ENCODE measurements at regions not wholly inside any gene's neighbourhood (a gene's known extent, or its start where the extent isn't known, plus 50 kb on each side); places are given as distances from the start of the nearest gene placed in this dataset.
"Not testable (repeated sequence)": the region's sequence is repeated elsewhere in the genome, so short reads cannot be mapped to it uniquely, and the experiment has no call there.

DNA sequence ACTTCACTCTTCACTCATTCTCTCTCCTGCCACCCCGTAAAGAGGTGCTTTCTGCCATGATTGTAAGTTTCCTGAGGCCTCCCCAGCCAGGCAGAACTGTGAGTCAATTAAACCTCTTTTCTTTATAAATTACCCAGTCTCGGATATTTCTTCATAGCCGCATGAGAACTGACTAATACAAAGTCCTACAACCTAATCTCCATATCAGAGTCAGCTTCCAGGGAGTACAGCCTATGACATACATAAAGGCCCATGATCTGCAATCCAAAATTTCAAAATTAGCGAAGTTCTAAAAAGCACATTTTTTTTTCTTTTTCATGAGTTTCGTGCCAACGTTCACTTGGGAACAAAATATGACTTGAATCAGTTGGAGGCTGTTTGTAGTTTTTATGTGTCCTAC lies 256.9 kb upstream of the DUSP10 start:
- no peak for ATAC-seq
- Mint-ChIP-seq H3K9me3 (no peaks in the 10 kb centered on the region), H3K27me3 (peaks cover 0 to 6% (median 0%) of the 10 kb centered on the region in 5 donors), H3K4me3 (no peak overlapping the region), H3K36me3 (no peaks in the 10 kb centered on the region), H3K27ac (no peak overlapping the region), H3K4me1 (peaks cover 0 to 13% (median 11%) of the 10 kb centered on the region in 7 donors)
- Histone ChIP-seq H3K36me3 (ENCODE audit: control insufficient read depth in 2 of 3, insufficient read depth in 3 of 3, low read length in 3 of 3) (no peaks in the 10 kb centered on the region), H3K9me3 (ENCODE audit: control insufficient read depth in 2 of 3, low read length in 3 of 3) (no peaks in the 10 kb centered on the region), H3K4me3 (ENCODE audit: low read length) (no peak overlapping the region), H3K27ac (ENCODE audit: low read depth, low read length) (no peak overlapping the region), H3K4me1 (ENCODE audit: control insufficient read depth in 2 of 2, insufficient read depth in 2 of 2, low read length in 2 of 2) (no peaks in the 10 kb centered on the region), H3K27me3 (ENCODE audit: control insufficient read depth in 2 of 2, insufficient read depth in 2 of 2, low read length in 2 of 2) (no peaks in the 10 kb centered on the region)
- POLR2A ChIA-PET: interaction anchor here (0.6 kb wide), 1 partner anchor 703 kb away, joined by 3 read pairs; no protein-coding TSS in a partner anchor
- CTCF ChIA-PET: no interaction called here
- no peak for DNase-seq
- intact Hi-C loops (cut with micrococcal nuclease): no loop called here

DNA sequence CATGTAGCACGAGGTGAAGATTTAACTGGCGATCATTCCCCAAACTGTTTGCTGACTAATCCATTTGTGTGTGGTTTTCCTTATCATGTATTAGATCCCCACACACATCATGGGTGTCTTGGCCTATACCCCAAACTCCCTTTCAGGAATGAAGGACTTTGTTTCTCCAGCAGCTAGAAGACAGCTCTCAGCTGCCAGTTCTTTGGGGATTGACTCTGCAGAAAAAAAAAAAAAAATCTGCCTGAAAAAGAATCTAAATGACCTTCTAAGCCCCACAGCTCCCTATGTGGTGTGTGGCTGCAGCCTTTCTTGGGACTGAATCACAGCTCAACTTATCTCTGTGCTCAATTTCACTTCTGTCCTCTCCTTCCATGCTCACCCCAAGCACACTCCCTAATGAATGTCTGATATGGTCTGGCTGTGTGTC lies 256.3 kb upstream of the DUSP10 start:
- ChIA-PET CTCF (no interaction called here), POLR2A (interaction anchor here (0.6 kb wide), 1 partner anchor 703 kb away, joined by 3 read pairs; no protein-coding TSS in a partner anchor)
- peaks cover 0 to 18% (median 11%) of the 10 kb centered on the region in 7 donors for H3K4me1 Mint-ChIP-seq
- peaks cover 0 to 4% (median 0%) of the 10 kb centered on the region in 11 donors for H3K9me3 Mint-ChIP-seq
- Histone ChIP-seq H3K27ac (ENCODE audit: low read depth, low read length) (no peak overlapping the region), H3K4me1 (ENCODE audit: control insufficient read depth in 2 of 2, insufficient read depth in 2 of 2, low read length in 2 of 2) (no peaks in the 10 kb centered on the region), H3K9me3 (ENCODE audit: control insufficient read depth in 2 of 3, low read length in 3 of 3) (no peaks in the 10 kb centered on the region), H3K4me3 (ENCODE audit: low read length) (no peak overlapping the region), H3K36me3 (ENCODE audit: control insufficient read depth in 2 of 3, insufficient read depth in 3 of 3, low read length in 3 of 3) (no peaks in the 10 kb centered on the region), H3K27me3 (ENCODE audit: control insufficient read depth in 2 of 2, insufficient read depth in 2 of 2, low read length in 2 of 2) (no peaks in the 10 kb centered on the region)
- DNase-seq (no peak), ATAC-seq (no peak)
- H3K4me3 Mint-ChIP-seq: no peak overlapping the region
- intact Hi-C loops (cut with micrococcal nuclease): no loop called here
- no peaks in the 10 kb centered on the region for H3K36me3 Mint-ChIP-seq
- H3K27ac Mint-ChIP-seq: peak overlapping the region in 1 of 9 donors; percentile 7
- peaks cover 0 to 4% (median 0%) of the 10 kb centered on the region in 5 donors for H3K27me3 Mint-ChIP-seq

DNA sequence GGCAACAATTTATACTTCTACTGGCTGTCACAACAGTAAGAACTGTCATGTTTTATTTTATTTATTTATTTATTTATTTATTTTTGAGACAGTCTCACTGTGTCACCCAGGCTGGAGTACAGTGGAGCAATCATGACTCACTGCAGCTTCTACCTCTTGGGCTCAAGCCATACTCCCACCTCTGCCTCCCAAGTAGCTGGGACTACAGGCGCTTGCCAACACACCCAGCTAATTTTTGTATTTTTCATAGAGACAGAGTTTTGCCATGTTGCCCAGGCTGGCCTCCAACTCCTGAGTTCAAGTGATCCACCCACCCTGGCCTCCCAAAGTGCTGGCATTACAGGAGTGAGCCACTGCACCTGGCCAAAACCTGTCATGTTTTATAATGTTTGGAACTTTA lies 255.1 kb upstream of the DUSP10 start:
- H3K36me3 ChIP-seq (ENCODE audit: control insufficient read depth in 2 of 3, insufficient read depth in 3 of 3, low read length in 3 of 3); ATAC-seq; DNase-seq; H3K36me3 Mint-ChIP-seq; H3K4me3 ChIP-seq (ENCODE audit: low read length); H3K4me1 ChIP-seq (ENCODE audit: control insufficient read depth in 2 of 2, insufficient read depth in 2 of 2, low read length in 2 of 2); POLR2A ChIA-PET; H3K27me3 ChIP-seq (ENCODE audit: control insufficient read depth in 2 of 2, insufficient read depth in 2 of 2, low read length in 2 of 2); H3K27me3 Mint-ChIP-seq; H3K27ac Mint-ChIP-seq; intact Hi-C loops (cut with micrococcal nuclease); H3K27ac ChIP-seq (ENCODE audit: low read depth, low read length); H3K9me3 Mint-ChIP-seq; H3K9me3 ChIP-seq (ENCODE audit: control insufficient read depth in 2 of 3, low read length in 3 of 3); H3K4me3 Mint-ChIP-seq: not testable (repeated sequence)
- H3K4me1 Mint-ChIP-seq: peaks cover 0 to 27% (median 12%) of the 10 kb centered on the region in 7 donors
- CTCF ChIA-PET: interaction anchor here (0.8 kb wide), 1 partner anchor 514 kb away, joined by 3 read pairs; no protein-coding TSS in a partner anchor

DNA sequence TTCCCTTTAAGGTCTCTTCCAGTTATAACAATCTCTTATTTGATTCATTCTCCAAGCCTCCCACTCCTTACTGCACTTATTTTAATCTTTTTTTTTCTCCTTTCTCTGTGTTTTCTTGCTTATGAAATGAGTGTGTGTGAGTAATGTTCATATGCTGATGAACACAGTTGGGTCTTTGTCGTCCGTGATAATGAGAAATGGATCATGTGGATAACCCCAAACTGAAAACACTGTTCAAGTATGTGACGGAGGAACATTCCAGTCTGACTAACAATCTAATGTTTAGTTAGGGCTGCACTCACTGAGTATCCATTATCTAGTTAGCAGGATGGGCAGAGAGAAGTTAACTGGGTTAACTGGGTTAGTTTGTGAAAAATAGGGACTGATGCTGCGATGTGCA lies 253.1 kb upstream of the DUSP10 start:
- H3K36me3 ChIP-seq (ENCODE audit: control insufficient read depth in 2 of 3, insufficient read depth in 3 of 3, low read length in 3 of 3): no peaks in the 10 kb centered on the region
- H3K4me3 ChIP-seq (ENCODE audit: low read length): no peak overlapping the region
- H3K9me3 Mint-ChIP-seq: peaks cover 0 to 12% (median 0%) of the 10 kb centered on the region in 11 donors
- H3K27ac ChIP-seq (ENCODE audit: low read depth, low read length): no peak overlapping the region
- DNase-seq: no peak
- intact Hi-C loops (cut with micrococcal nuclease): no loop called here
- no peaks in the 10 kb centered on the region for H3K4me1 ChIP-seq (ENCODE audit: control insufficient read depth in 2 of 2, insufficient read depth in 2 of 2, low read length in 2 of 2)
- no peaks in the 10 kb centered on the region for H3K27me3 Mint-ChIP-seq
- no peaks in the 10 kb centered on the region for H3K27me3 ChIP-seq (ENCODE audit: control insufficient read depth in 2 of 2, insufficient read depth in 2 of 2, low read length in 2 of 2)
- H3K4me3 Mint-ChIP-seq: no peak overlapping the region
- peaks cover 0 to 7% (median 0%) of the 10 kb centered on the region in 5 donors for H3K36me3 Mint-ChIP-seq
- POLR2A ChIA-PET: no interaction called here
- no peak for ATAC-seq
- CTCF ChIA-PET: no interaction called here
- H3K9me3 ChIP-seq (ENCODE audit: control insufficient read depth in 2 of 3, low read length in 3 of 3): no peaks in the 10 kb centered on the region
- H3K27ac Mint-ChIP-seq: peak overlapping the region in 2 of 9 donors; percentile 26 to 78
- H3K4me1 Mint-ChIP-seq: peaks cover 0 to 33% (median 13%) of the 10 kb centered on the region in 7 donors

DNA sequence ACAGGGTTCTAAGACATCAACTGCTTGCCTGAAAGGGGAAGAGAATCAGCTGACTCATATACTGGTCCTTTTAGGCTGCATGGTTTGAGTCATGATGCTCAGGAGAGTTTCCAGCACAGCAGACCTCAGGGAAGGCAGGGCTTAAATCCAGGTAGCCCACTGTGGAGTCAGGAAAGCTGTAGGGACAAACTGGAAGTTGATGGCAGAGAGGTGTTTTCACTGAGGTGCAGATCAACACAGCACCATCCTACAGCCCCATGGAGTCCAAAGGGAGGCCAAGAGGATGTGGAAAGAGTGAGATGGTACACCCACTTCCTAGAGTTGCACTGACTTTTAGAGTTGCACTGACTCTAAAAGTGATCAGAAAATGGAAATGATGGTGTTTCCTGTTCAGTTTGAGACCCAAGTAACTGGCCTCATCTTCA lies 252.4 kb upstream of the DUSP10 start:
- Mint-ChIP-seq H3K36me3 (peaks cover 0 to 7% (median 0%) of the 10 kb centered on the region in 5 donors), H3K27me3 (no peaks in the 10 kb centered on the region), H3K4me1 (peaks cover 0 to 33% (median 13%) of the 10 kb centered on the region in 7 donors), H3K9me3 (peaks cover 0 to 12% (median 0%) of the 10 kb centered on the region in 11 donors), H3K4me3 (no peak overlapping the region), H3K27ac (peak overlapping the region in 2 of 9 donors; percentile 57 to 78)
- intact Hi-C loops (cut with micrococcal nuclease): no loop called here
- ChIA-PET CTCF (interaction anchor here (0.6 to 0.9 kb wide), 2 partner anchors 515 to 585 kb away, joined by 3 read pairs; no protein-coding TSS in a partner anchor), POLR2A (no interaction called here)
- H3K9me3 ChIP-seq (ENCODE audit: control insufficient read depth in 2 of 3, low read length in 3 of 3): no peaks in the 10 kb centered on the region
- no peaks in the 10 kb centered on the region for H3K36me3 ChIP-seq (ENCODE audit: control insufficient read depth in 2 of 3, insufficient read depth in 3 of 3, low read length in 3 of 3)
- ATAC-seq: peak; percentile 80
- H3K27ac ChIP-seq (ENCODE audit: low read depth, low read length): no peak overlapping the region
- H3K4me1 ChIP-seq (ENCODE audit: control insufficient read depth in 2 of 2, insufficient read depth in 2 of 2, low read length in 2 of 2): no peaks in the 10 kb centered on the region
- H3K4me3 ChIP-seq (ENCODE audit: low read length): no peak overlapping the region
- no peaks in the 10 kb centered on the region for H3K27me3 ChIP-seq (ENCODE audit: control insufficient read depth in 2 of 2, insufficient read depth in 2 of 2, low read length in 2 of 2)
- peak in 1 of 9 donors; percentile 39 for DNase-seq

DNA sequence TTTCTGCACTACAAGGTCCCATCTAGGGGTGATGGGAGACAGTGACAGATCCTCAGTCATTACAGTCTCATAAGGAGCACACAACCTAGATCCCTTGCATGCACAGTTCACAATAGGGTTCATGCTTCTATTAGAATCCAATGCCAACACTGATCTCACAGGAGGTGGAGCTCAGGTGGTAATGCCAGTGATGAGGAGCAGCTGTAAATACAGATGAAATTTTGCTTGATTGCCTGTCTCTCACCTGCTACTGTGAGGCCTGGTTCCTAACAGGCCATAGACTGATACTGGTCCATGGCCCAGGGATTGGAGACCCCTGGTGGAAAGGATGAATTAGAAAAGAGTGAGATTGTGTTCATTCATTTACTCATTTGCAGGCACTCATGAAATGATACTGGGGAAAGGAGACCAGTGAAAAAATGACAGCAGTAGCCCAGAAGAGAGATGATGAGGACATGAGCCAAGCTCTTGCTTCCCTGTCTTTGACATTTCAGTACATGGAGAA lies 251.6 kb upstream of the DUSP10 start:
- Histone ChIP-seq H3K4me1 (ENCODE audit: control insufficient read depth in 2 of 2, insufficient read depth in 2 of 2, low read length in 2 of 2) (no peaks in the 10 kb centered on the region), H3K4me3 (ENCODE audit: low read length) (no peak overlapping the region), H3K27me3 (ENCODE audit: control insufficient read depth in 2 of 2, insufficient read depth in 2 of 2, low read length in 2 of 2) (no peaks in the 10 kb centered on the region), H3K27ac (ENCODE audit: low read depth, low read length) (no peak overlapping the region), H3K36me3 (ENCODE audit: control insufficient read depth in 2 of 3, insufficient read depth in 3 of 3, low read length in 3 of 3) (no peaks in the 10 kb centered on the region), H3K9me3 (ENCODE audit: control insufficient read depth in 2 of 3, low read length in 3 of 3) (no peaks in the 10 kb centered on the region)
- peaks cover 0 to 12% (median 0%) of the 10 kb centered on the region in 11 donors for H3K9me3 Mint-ChIP-seq
- H3K36me3 Mint-ChIP-seq: peaks cover 0 to 7% (median 0%) of the 10 kb centered on the region in 5 donors
- peaks cover 0 to 33% (median 13%) of the 10 kb centered on the region in 7 donors for H3K4me1 Mint-ChIP-seq
- intact Hi-C loops (cut with micrococcal nuclease): no loop called here
- no peak for ATAC-seq
- peak overlapping the region in 1 of 9 donors; percentile 16 for H3K27ac Mint-ChIP-seq
- no peak overlapping the region for H3K4me3 Mint-ChIP-seq
- ChIA-PET CTCF (interaction anchor here (0.9 kb wide), 1 partner anchor 515 kb away, joined by 3 read pairs; no protein-coding TSS in a partner anchor), POLR2A (no interaction called here)
- H3K27me3 Mint-ChIP-seq: no peaks in the 10 kb centered on the region
- DNase-seq: no peak

DNA sequence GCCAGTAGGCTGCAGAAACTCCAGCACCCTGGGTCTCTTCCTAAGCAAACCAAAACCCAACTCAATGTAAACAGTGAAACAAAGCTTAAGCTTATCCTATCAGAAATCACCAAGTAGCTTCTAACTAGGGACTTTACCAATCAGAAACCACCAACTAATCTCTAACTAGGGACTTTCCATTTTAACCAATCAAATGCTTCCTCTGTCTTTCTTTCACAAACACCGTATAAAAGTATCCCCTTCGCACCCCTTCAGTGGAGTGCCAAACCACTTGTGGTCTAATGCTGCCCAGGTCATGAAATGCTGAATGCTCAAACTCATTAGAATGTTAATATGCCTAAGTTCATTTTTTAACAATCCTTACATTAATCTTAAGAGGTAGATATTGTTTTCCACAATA lies 250.5 kb upstream of the DUSP10 start:
- Histone ChIP-seq H3K36me3 (ENCODE audit: control insufficient read depth in 2 of 3, insufficient read depth in 3 of 3, low read length in 3 of 3) (no peaks in the 10 kb centered on the region), H3K27ac (ENCODE audit: low read depth, low read length) (no peak overlapping the region), H3K4me3 (ENCODE audit: low read length) (no peak overlapping the region), H3K9me3 (ENCODE audit: control insufficient read depth in 2 of 3, low read length in 3 of 3) (no peaks in the 10 kb centered on the region), H3K4me1 (ENCODE audit: control insufficient read depth in 2 of 2, insufficient read depth in 2 of 2, low read length in 2 of 2) (no peaks in the 10 kb centered on the region), H3K27me3 (ENCODE audit: control insufficient read depth in 2 of 2, insufficient read depth in 2 of 2, low read length in 2 of 2) (no peaks in the 10 kb centered on the region)
- Mint-ChIP-seq H3K4me1 (peaks cover 0 to 33% (median 13%) of the 10 kb centered on the region in 7 donors), H3K36me3 (peaks cover 0 to 9% (median 0%) of the 10 kb centered on the region in 5 donors), H3K9me3 (peaks cover 0 to 12% (median 0%) of the 10 kb centered on the region in 11 donors), H3K27ac (no peak overlapping the region), H3K27me3 (no peaks in the 10 kb centered on the region), H3K4me3 (no peak overlapping the region)
- DNase-seq (no peak), ATAC-seq (no peak)
- CTCF ChIA-PET: no interaction called here
- intact Hi-C loops (cut with micrococcal nuclease): no loop called here
- POLR2A ChIA-PET: no interaction called here

Data from naive thymus-derived CD4-positive, alpha-beta T cell (primary cell).